ENCODE measurements at regions not wholly inside any gene's neighbourhood (a gene's known extent, or its start where the extent isn't known, plus 50 kb on each side); places are given as distances from the start of the nearest gene placed in this dataset.

DNA sequence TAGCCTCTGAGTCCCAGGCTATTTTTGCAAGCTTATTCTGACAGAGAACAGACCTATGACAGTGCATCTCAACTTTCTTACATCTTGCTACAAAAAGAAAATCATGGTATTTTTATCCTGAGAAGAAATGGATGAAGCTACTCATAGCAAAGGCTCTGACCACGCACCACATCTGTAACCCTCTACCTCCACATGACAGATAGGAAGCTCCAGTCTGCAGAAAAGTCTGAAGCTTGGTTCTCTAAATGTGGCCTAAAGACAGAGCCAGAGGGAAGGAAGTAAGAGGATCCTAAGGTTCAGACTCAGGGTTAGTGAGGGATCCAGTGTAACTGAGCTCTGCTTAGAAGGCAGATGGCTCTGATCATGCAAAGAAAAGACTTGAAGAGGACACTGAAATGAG is 58.4 kb upstream of the ABCB5 start:
- Histone ChIP-seq H3K4me2 (ENCODE audit: low read length) (no peak overlapping the region), H3K9me2 (replicated peaks; ENCODE audit: control insufficient read depth, low read length) (no peaks in the 10 kb centered on the region), H4K20me1 (ENCODE audit: control insufficient read depth, insufficient read depth, low read depth, low read length) (no peaks in the 10 kb centered on the region), H3K27ac (ENCODE audit: low read depth, low read length) (no peak overlapping the region), H3K36me3 (ENCODE audit: control insufficient read depth, low read length) (no peaks in the 10 kb centered on the region), H3F3A (ENCODE audit: control insufficient read depth, insufficient read depth) (no peaks in the 10 kb centered on the region), H3K9me3 (ENCODE audit: control insufficient read depth, insufficient read depth, low read length) (peaks cover 5% of the 10 kb centered on the region; the same call in 1 of the 2 replicates), H3K27me3 (ENCODE audit: control insufficient read depth, low read length) (no peaks in the 10 kb centered on the region), H3K79me2 (ENCODE audit: control insufficient read depth, low read length) (no peaks in the 10 kb centered on the region), H3K4me1 (ENCODE audit: control insufficient read depth, low read length) (no peaks in the 10 kb centered on the region), H3K4me3 (ENCODE audit: low read length) (no peak overlapping the region)
- TF ChIP-seq, protein P1, sequence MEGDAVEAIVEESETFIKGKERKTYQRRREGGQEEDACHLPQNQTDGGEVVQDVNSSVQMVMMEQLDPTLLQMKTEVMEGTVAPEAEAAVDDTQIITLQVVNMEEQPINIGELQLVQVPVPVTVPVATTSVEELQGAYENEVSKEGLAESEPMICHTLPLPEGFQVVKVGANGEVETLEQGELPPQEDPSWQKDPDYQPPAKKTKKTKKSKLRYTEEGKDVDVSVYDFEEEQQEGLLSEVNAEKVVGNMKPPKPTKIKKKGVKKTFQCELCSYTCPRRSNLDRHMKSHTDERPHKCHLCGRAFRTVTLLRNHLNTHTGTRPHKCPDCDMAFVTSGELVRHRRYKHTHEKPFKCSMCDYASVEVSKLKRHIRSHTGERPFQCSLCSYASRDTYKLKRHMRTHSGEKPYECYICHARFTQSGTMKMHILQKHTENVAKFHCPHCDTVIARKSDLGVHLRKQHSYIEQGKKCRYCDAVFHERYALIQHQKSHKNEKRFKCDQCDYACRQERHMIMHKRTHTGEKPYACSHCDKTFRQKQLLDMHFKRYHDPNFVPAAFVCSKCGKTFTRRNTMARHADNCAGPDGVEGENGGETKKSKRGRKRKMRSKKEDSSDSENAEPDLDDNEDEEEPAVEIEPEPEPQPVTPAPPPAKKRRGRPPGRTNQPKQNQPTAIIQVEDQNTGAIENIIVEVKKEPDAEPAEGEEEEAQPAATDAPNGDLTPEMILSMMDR (IDR thresholded peaks at IDR 0.05; ENCODE audit: low read depth, low read length, poor library complexity, severe bottlenecking): no peak
- TF ChIP-seq EZH2phosphoT487 (IDR thresholded peaks at IDR 0.05; ENCODE audit: borderline replicate concordance, low read length): no peak

DNA sequence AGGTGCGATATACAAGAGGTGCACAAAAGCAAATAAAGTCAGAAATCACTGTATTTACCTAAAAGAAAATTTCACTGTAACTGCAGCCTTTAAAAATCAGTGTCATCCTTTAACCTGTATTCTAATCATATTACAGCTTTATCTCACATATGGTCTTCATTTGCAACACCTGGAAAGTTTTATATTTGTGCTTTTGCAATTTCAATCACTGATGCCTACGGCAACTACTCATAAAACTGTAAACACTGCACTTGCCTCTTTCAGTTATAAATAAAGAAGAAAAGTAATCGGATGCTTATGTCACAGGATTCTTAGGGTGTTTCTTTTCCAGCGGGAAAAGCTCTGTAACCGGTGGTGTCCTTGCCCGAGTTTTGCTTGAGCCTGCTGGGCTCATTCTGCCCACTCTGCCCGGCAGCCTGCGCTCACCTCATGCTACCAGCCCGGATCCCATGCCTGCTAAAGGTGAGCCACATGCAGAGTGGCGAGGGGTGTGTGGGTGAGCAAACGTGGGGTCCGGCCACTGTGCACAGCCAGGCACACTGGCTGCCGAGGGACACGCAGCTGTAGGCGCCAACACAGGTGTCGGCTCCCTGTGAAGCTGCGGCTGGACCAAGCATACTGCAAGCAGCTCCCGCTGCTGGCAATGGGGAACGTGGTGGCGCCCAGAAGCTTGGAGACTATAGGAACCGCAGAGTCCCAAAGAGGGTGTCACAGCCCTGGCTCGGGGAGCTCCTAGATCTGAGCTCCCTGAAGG is 56.3 kb upstream of the ABCB5 start:
- Histone ChIP-seq H3F3A (ENCODE audit: control insufficient read depth, insufficient read depth) (no peaks in the 10 kb centered on the region), H3K4me2 (ENCODE audit: low read length) (no peak overlapping the region), H3K4me3 (ENCODE audit: low read length) (no peak overlapping the region), H3K27me3 (ENCODE audit: control insufficient read depth, low read length) (no peaks in the 10 kb centered on the region), H3K36me3 (ENCODE audit: control insufficient read depth, low read length) (no peaks in the 10 kb centered on the region), H3K9me3 (ENCODE audit: control insufficient read depth, insufficient read depth, low read length) (peaks cover 2% of the 10 kb centered on the region; the same call in 1 of the 2 replicates), H3K9me2 (replicated peaks; ENCODE audit: control insufficient read depth, low read length) (no peaks in the 10 kb centered on the region), H3K4me1 (ENCODE audit: control insufficient read depth, low read length) (no peaks in the 10 kb centered on the region), H3K27ac (ENCODE audit: low read depth, low read length) (no peak overlapping the region), H4K20me1 (ENCODE audit: control insufficient read depth, insufficient read depth, low read depth, low read length) (no peaks in the 10 kb centered on the region), H3K79me2 (ENCODE audit: control insufficient read depth, low read length) (no peaks in the 10 kb centered on the region)
- TF ChIP-seq EZH2phosphoT487 (IDR thresholded peaks at IDR 0.05; ENCODE audit: borderline replicate concordance, low read length): no peak
- TF ChIP-seq, protein P1 (IDR thresholded peaks at IDR 0.05; ENCODE audit: low read depth, low read length, poor library complexity, severe bottlenecking): no peak

DNA sequence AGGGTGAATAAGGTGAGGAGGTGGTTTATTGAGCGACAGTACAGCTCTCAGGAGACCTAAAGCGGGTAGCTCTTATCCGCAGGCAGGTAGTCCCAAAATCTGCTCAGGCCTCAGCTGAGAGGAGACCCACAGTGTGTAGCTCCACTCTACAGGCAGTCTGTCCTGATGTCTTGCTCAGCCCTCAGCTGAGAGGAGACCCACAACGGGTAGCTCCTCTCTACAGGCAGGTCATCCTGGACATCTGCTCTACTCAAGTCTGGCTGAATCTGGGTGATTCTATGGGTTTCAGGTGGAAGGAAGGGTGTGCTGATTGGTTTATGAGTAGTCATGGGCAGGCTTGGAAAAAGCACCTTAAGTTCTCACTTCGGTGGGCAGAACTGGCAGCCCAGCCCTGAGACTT is 55.6 kb upstream of the ABCB5 start:
- Histone ChIP-seq H4K20me1 (ENCODE audit: control insufficient read depth, insufficient read depth, low read depth, low read length) (no peaks in the 10 kb centered on the region), H3K36me3 (ENCODE audit: control insufficient read depth, low read length) (no peaks in the 10 kb centered on the region), H3K9me2 (replicated peaks; ENCODE audit: control insufficient read depth, low read length) (no peaks in the 10 kb centered on the region), H3K27ac (ENCODE audit: low read depth, low read length) (no peak overlapping the region), H3K9me3 (ENCODE audit: control insufficient read depth, insufficient read depth, low read length) (no peaks in the 10 kb centered on the region), H3K4me3 (ENCODE audit: low read length) (no peak overlapping the region), H3K79me2 (ENCODE audit: control insufficient read depth, low read length) (no peaks in the 10 kb centered on the region), H3K27me3 (ENCODE audit: control insufficient read depth, low read length) (no peaks in the 10 kb centered on the region), H3K4me1 (ENCODE audit: control insufficient read depth, low read length) (no peaks in the 10 kb centered on the region), H3F3A (ENCODE audit: control insufficient read depth, insufficient read depth) (no peaks in the 10 kb centered on the region), H3K4me2 (ENCODE audit: low read length) (no peak overlapping the region)
- TF ChIP-seq, protein P1 (IDR thresholded peaks at IDR 0.05; ENCODE audit: low read depth, low read length, poor library complexity, severe bottlenecking): no peak
- TF ChIP-seq EZH2phosphoT487 (IDR thresholded peaks at IDR 0.05; ENCODE audit: borderline replicate concordance, low read length): no peak

All from DOHH2 (cell line).